ENCODE measurements at regions not wholly inside any gene's neighbourhood (a gene's known extent, or its start where the extent isn't known, plus 50 kb on each side); places are given as distances from the start of the nearest gene placed in this dataset.

DNA sequence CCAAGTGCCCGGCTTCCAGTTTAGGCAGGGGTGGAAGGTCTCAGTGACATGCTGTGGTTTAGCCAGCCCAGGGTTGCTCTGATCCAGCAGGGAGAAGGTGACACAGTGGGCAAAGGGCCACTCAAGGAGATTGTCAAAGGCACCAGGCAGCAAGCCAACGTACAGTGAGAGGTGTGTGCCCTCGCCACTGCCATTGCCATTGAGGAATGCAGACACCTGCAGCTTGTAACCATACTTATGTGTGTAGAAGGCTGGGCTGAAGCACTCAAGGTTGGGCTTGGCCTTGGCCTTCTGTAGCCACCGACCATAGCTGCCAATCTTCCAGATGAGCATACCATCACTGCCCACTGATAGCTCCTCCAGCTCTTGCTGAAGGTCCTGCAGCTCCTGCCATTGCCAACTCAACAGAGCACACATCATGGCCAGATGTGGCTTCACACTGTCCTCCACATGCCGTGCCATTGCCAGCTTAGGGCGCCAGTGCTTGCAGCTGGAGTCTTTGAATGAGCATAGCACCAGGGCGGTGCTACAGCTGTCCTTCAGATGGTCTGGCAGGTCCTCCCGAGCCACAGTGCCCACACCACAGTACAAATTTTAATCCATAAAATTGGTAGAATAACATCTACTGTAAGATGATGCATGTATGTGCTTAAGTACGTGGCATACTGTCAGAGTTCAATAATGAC, 59.7 kb upstream of the HMHB1 start:
- TF ChIP-seq, protein P1, sequence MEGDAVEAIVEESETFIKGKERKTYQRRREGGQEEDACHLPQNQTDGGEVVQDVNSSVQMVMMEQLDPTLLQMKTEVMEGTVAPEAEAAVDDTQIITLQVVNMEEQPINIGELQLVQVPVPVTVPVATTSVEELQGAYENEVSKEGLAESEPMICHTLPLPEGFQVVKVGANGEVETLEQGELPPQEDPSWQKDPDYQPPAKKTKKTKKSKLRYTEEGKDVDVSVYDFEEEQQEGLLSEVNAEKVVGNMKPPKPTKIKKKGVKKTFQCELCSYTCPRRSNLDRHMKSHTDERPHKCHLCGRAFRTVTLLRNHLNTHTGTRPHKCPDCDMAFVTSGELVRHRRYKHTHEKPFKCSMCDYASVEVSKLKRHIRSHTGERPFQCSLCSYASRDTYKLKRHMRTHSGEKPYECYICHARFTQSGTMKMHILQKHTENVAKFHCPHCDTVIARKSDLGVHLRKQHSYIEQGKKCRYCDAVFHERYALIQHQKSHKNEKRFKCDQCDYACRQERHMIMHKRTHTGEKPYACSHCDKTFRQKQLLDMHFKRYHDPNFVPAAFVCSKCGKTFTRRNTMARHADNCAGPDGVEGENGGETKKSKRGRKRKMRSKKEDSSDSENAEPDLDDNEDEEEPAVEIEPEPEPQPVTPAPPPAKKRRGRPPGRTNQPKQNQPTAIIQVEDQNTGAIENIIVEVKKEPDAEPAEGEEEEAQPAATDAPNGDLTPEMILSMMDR (IDR thresholded peaks at IDR 0.05) = no peak
- no peak for TF ChIP-seq POLR2A (IDR thresholded peaks at IDR 0.05)

Measured in body of pancreas (tissue), 4 donors.